ENCODE measurements at regions not wholly inside any gene's neighbourhood (a gene's known extent, or its start where the extent isn't known, plus 50 kb on each side); places are given as distances from the start of the nearest gene placed in this dataset.

DNA sequence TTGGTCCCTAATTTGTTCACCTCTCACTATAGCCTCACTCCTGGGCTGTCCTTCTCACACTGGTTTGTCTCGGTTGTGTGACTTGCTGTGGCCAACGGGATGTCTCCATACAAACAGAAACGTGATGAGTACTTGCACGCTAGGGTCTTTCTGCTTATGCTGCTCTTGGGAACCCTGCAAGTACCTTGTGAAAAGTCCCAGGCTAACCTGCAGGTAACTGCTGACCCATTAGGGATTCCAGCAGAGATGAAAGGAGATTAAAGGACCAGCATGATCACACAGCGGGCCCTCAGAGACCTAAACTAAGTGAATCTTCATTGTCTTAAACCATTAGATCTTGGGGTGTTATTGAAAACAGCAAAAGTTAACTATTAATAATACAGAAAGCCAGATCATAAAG lies 562.8 kb upstream of the GOT2 start:
- TF ChIP-seq EZH2phosphoT487 (IDR thresholded peaks at IDR 0.05; ENCODE audit: insufficient read depth, low read depth) (no peak), EZH2 (IDR thresholded peaks at IDR 0.05; ENCODE audit: insufficient read depth, poor library complexity, severe bottlenecking) (no peak)
